ENCODE measurements at regions not wholly inside any gene's neighbourhood (a gene's known extent, or its start where the extent isn't known, plus 50 kb on each side); places are given as distances from the start of the nearest gene placed in this dataset.

DNA sequence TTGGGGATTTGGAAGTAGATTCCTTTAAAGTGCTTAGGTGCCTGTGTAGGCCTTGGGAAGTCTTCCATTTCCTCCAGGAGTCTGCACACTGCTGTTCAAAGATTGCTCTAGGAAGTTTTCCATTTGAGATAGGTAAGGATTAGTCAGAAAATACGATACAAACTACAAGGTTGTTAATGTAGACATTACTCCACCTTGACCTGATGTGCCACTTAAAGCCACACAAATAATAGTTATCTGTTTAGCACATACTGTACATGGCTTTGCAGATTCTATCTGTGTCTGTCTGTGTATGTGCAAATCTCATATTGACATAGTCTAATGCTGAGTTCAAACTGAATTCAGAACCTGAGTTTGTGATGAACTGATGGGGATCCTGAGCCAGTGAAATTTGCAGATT is 118.4 kb downstream of the RHOU start:
- H2AFZ ChIP-seq (ENCODE audit: low read depth, low read length): no peak overlapping the region
- no peaks in the 10 kb centered on the region for H4K20me1 ChIP-seq (ENCODE audit: insufficient read depth)
- no peak overlapping the region for H3K4me2 ChIP-seq (ENCODE audit: low read length)
- H3K36me3 ChIP-seq (ENCODE audit: insufficient read depth, low read length): no peaks in the 10 kb centered on the region
- no peaks in the 10 kb centered on the region for H3K9me2 ChIP-seq (ENCODE audit: insufficient read depth, low read length)
- no peak overlapping the region for H3K4me3 ChIP-seq (ENCODE audit: low read length)
- TF ChIP-seq SMC3 (conservative IDR thresholded peaks at IDR 0.05; ENCODE audit: poor library complexity) (no peak), EP300 (conservative IDR thresholded peaks at IDR 0.05; ENCODE audit: poor library complexity, severe bottlenecking) (no peak), MXI1 (conservative IDR thresholded peaks at IDR 0.05; ENCODE audit: poor library complexity, severe bottlenecking) (no peak), POLR2AphosphoS5 (IDR thresholded peaks at IDR 0.05) (no peak), TAF1 (IDR thresholded peaks at IDR 0.05; ENCODE audit: low read depth) (no peak), RAD21 (conservative IDR thresholded peaks at IDR 0.05) (no peak), EZH2 (IDR thresholded peaks at IDR 0.05; ENCODE audit: borderline replicate concordance, insufficient read depth, low read length, poor library complexity, severe bottlenecking) (no peak)
- TF ChIP-seq, protein P1, sequence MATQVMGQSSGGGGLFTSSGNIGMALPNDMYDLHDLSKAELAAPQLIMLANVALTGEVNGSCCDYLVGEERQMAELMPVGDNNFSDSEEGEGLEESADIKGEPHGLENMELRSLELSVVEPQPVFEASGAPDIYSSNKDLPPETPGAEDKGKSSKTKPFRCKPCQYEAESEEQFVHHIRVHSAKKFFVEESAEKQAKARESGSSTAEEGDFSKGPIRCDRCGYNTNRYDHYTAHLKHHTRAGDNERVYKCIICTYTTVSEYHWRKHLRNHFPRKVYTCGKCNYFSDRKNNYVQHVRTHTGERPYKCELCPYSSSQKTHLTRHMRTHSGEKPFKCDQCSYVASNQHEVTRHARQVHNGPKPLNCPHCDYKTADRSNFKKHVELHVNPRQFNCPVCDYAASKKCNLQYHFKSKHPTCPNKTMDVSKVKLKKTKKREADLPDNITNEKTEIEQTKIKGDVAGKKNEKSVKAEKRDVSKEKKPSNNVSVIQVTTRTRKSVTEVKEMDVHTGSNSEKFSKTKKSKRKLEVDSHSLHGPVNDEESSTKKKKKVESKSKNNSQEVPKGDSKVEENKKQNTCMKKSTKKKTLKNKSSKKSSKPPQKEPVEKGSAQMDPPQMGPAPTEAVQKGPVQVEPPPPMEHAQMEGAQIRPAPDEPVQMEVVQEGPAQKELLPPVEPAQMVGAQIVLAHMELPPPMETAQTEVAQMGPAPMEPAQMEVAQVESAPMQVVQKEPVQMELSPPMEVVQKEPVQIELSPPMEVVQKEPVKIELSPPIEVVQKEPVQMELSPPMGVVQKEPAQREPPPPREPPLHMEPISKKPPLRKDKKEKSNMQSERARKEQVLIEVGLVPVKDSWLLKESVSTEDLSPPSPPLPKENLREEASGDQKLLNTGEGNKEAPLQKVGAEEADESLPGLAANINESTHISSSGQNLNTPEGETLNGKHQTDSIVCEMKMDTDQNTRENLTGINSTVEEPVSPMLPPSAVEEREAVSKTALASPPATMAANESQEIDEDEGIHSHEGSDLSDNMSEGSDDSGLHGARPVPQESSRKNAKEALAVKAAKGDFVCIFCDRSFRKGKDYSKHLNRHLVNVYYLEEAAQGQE (IDR thresholded peaks at IDR 0.05; ENCODE audit: borderline replicate concordance): no peak
- TF ChIP-seq, protein P2, sequence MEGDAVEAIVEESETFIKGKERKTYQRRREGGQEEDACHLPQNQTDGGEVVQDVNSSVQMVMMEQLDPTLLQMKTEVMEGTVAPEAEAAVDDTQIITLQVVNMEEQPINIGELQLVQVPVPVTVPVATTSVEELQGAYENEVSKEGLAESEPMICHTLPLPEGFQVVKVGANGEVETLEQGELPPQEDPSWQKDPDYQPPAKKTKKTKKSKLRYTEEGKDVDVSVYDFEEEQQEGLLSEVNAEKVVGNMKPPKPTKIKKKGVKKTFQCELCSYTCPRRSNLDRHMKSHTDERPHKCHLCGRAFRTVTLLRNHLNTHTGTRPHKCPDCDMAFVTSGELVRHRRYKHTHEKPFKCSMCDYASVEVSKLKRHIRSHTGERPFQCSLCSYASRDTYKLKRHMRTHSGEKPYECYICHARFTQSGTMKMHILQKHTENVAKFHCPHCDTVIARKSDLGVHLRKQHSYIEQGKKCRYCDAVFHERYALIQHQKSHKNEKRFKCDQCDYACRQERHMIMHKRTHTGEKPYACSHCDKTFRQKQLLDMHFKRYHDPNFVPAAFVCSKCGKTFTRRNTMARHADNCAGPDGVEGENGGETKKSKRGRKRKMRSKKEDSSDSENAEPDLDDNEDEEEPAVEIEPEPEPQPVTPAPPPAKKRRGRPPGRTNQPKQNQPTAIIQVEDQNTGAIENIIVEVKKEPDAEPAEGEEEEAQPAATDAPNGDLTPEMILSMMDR (IDR thresholded peaks at IDR 0.05; ENCODE audit: poor library complexity, severe bottlenecking): no peak
- H3F3A ChIP-seq (ENCODE audit: insufficient read depth, low read length, poor library complexity, severe bottlenecking): no peaks in the 10 kb centered on the region
- peaks cover 7% of the 10 kb centered on the region for H3K9me3 ChIP-seq (ENCODE audit: low read length)
- no peaks in the 10 kb centered on the region for H3K79me2 ChIP-seq (replicated peaks; ENCODE audit: insufficient read depth, low read length)
- H3K9ac ChIP-seq (ENCODE audit: low read length): no peak overlapping the region
- H3K27ac ChIP-seq (ENCODE audit: low read length): no peak overlapping the region
- no peaks in the 10 kb centered on the region for H3K27me3 ChIP-seq (ENCODE audit: insufficient read depth, low read depth, low read length)

DNA sequence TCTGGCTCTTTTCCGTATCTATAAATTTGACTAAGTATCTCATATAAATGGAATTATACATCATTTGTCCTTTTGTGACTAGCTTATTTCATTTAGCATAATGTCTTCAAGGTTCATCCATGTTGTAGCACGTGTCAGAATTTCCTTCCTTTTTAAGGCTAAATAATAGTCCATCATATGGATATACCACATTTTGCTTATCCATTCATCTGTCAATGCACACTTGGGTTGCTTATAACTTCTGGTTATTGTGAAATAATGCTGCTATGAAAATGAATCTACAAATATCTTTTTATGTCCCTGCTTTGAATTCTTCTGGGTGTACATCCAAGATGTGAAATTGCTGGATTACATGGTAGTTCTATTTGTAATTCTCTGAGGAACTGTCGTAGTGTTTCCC is 119.6 kb downstream of the RHOU start:
- TF ChIP-seq RAD21 (conservative IDR thresholded peaks at IDR 0.05) (no peak), MXI1 (conservative IDR thresholded peaks at IDR 0.05; ENCODE audit: poor library complexity, severe bottlenecking) (no peak), TAF1 (IDR thresholded peaks at IDR 0.05; ENCODE audit: low read depth) (no peak), POLR2AphosphoS5 (IDR thresholded peaks at IDR 0.05) (no peak), EZH2 (IDR thresholded peaks at IDR 0.05; ENCODE audit: borderline replicate concordance, insufficient read depth, low read length, poor library complexity, severe bottlenecking) (no peak), EP300 (conservative IDR thresholded peaks at IDR 0.05; ENCODE audit: poor library complexity, severe bottlenecking) (no peak), SMC3 (conservative IDR thresholded peaks at IDR 0.05; ENCODE audit: poor library complexity) (no peak)
- TF ChIP-seq, protein P1 (IDR thresholded peaks at IDR 0.05; ENCODE audit: borderline replicate concordance): no peak
- TF ChIP-seq, protein P2 (IDR thresholded peaks at IDR 0.05; ENCODE audit: poor library complexity, severe bottlenecking): no peak
- no peaks in the 10 kb centered on the region for H3K9me2 ChIP-seq (ENCODE audit: insufficient read depth, low read length)
- no peak overlapping the region for H3K27ac ChIP-seq (ENCODE audit: low read length)

More for the DNA sequence above, 119.6 kb downstream of the RHOU start:
- peaks cover 7% of the 10 kb centered on the region for H3K9me3 ChIP-seq (ENCODE audit: low read length)
- no peaks in the 10 kb centered on the region for H4K20me1 ChIP-seq (ENCODE audit: insufficient read depth)
- no peak overlapping the region for H2AFZ ChIP-seq (ENCODE audit: low read depth, low read length)
- H3K79me2 ChIP-seq (replicated peaks; ENCODE audit: insufficient read depth, low read length): no peaks in the 10 kb centered on the region
- H3K4me3 ChIP-seq (ENCODE audit: low read length): no peak overlapping the region
- H3K36me3 ChIP-seq (ENCODE audit: insufficient read depth, low read length): no peaks in the 10 kb centered on the region
- no peak overlapping the region for H3K9ac ChIP-seq (ENCODE audit: low read length)
- H3K4me2 ChIP-seq (ENCODE audit: low read length): no peak overlapping the region
- H3K27me3 ChIP-seq (ENCODE audit: insufficient read depth, low read depth, low read length): no peaks in the 10 kb centered on the region
- no peaks in the 10 kb centered on the region for H3F3A ChIP-seq (ENCODE audit: insufficient read depth, low read length, poor library complexity, severe bottlenecking)
